ENCODE measurements at regions not wholly inside any gene's neighbourhood (a gene's known extent, or its start where the extent isn't known, plus 50 kb on each side); places are given as distances from the start of the nearest gene placed in this dataset.

DNA sequence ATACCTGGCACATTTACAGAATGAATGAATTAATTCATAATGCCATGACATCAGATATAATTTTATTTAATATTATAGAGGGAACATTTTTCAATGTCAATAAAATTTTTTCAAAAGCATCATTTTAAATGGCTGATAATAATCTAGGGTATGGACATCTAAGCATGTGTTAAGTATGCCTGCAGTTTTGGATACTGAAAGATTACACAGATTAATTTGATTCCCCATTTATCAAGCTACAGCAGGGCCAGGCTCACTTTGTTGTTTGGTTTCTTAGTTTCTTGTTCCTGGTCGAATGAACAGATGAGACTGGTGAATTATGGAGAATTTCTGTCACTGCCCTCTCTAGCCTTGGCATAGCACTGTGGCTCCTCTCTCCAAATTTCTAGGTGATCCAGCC, 72.4 kb upstream of the E2F8 start:
- TF ChIP-seq, protein P1, sequence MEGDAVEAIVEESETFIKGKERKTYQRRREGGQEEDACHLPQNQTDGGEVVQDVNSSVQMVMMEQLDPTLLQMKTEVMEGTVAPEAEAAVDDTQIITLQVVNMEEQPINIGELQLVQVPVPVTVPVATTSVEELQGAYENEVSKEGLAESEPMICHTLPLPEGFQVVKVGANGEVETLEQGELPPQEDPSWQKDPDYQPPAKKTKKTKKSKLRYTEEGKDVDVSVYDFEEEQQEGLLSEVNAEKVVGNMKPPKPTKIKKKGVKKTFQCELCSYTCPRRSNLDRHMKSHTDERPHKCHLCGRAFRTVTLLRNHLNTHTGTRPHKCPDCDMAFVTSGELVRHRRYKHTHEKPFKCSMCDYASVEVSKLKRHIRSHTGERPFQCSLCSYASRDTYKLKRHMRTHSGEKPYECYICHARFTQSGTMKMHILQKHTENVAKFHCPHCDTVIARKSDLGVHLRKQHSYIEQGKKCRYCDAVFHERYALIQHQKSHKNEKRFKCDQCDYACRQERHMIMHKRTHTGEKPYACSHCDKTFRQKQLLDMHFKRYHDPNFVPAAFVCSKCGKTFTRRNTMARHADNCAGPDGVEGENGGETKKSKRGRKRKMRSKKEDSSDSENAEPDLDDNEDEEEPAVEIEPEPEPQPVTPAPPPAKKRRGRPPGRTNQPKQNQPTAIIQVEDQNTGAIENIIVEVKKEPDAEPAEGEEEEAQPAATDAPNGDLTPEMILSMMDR (IDR thresholded peaks at IDR 0.05; ENCODE audit: insufficient read depth, low read length), result no peak
- H3K4me3 ChIP-seq (ENCODE audit: low read depth, low read length), result no peak overlapping the region
- DNase-seq (ENCODE audit: low read depth), result no peak

DNA sequence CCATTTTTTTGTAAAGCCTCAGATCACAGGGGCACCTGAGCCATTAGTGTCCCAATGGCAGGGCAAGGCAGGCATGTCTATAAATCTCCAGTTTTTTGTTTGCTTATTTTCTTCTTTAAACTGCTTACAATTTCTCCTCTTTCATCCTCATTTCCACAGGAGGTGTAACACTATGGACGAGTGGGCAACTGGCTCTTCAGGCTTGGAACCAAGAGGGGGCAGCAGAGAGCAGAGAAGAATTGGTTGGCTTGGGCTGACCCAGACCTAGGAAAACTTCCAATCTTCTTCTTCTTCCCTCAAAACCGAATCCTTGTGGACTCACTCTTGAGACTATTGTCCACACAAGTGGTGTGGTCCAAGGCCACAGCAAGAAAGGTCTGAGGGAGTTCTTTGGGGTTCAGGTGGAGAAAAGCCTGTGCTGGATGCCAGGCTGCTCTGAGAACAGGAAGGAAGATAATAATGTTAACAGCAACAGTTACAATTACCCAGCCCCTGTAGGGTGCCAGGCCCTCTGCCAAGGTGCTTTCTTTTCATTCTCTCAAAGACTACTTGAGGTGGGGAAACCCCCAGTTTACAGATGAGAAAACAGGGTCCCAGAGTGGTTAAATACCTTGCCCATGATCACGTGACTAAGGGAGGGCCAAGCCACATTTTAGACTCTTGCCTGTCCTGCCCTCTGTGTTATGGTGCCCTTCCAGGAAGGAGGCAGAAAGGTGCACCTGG, 70.7 kb upstream of the E2F8 start:
- H3K4me3 ChIP-seq (ENCODE audit: low read depth, low read length), result no peak overlapping the region
- TF ChIP-seq, protein P1 (IDR thresholded peaks at IDR 0.05; ENCODE audit: insufficient read depth, low read length), result peak; percentile 95
- DNase-seq (ENCODE audit: low read depth), result peak; percentile 76

DNA sequence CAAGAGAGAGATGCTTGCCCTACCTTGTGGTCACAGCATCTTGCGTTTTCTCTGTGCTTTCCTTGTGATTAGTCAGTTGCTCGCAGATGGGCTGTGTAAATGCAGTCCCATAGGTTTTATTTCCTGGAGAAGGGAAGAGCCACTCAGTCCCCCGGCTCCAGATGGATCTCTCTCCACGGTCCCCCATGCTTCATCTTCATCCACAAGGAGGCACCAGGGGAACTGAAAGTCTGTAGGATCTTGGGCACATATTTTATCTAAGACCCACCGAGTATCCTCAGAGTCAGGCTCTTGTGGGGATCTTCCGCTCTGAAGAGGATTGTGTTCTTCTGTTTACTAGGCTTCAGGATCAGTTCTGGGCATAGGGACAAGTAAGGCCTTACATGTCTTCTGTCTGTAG, 66.8 kb upstream of the E2F8 start:
- DNase-seq (ENCODE audit: low read depth), result no peak
- no peak overlapping the region for H3K4me3 ChIP-seq (ENCODE audit: low read depth, low read length)
- TF ChIP-seq, protein P1 (IDR thresholded peaks at IDR 0.05; ENCODE audit: insufficient read depth, low read length), result no peak

DNA sequence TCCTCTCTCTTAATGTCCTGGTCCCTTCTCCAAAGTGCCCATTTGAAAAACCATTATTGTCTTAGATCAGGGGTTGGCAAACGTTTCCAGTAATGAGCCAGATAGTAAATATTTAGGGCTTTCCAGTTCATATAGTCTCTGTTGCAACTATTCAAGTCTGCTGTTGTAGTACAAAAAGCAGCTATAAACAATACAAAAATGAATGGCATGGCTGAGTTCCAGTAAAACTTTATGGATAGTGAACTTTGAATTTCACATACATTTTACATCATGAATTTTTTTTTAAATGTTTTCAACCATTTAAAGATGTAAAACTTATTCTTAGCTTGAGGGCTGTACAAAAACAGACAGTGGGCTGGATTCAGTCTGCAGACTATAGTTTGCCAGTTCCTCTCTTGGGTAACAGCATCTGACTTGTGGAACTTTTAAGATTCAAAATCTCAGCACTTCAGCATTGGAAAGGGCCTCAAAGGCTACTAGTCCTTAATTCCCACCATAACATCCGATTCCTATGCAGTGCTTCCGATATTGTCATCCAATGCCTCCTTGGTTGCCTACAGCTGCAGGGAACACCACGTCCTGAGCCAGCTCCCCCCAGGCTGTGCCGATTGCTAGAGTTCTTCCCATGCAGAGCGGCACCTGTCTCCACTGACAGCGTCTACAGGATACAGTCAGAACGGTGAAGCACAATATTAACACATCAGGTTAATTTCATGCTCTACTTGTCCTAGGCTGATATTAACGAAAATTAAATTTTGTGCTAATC, 65.6 kb upstream of the E2F8 start:
- TF ChIP-seq, protein P1 (IDR thresholded peaks at IDR 0.05; ENCODE audit: insufficient read depth, low read length), result no peak
- H3K4me3 ChIP-seq (ENCODE audit: low read depth, low read length), result no peak overlapping the region
- DNase-seq (ENCODE audit: low read depth), result no peak

- DNase-seq (ENCODE audit: low read depth), result no peak
- H3K4me3 ChIP-seq (ENCODE audit: low read depth, low read length), result no peak overlapping the region
- TF ChIP-seq, protein P1 (IDR thresholded peaks at IDR 0.05; ENCODE audit: insufficient read depth, low read length), result no peak
Observed at GRCh38 chr11:19301361-19301760, 60.6 kb upstream of the E2F8 start.

DNA sequence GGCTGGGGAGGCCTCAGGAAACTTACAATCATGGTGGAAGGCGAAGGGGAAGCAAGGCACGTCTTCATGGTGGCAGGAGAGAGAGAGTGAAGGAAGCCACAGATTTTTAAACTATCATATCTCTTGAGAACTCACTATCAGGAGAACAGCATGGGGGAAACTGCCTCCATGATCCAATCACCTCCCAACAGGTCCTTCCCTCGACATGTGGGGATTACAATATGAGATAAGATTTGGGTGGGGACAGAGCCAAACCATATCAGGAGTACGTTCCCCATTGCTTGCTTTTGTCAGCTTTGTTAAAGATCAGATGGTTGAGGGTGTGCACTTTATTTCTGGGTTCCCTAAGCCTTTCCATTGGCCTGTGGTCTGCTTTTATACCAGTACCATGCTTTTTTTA, 53.7 kb upstream of the E2F8 start:
- no peak overlapping the region for H3K4me3 ChIP-seq (ENCODE audit: low read depth, low read length)
- no peak for DNase-seq (ENCODE audit: low read depth)
- TF ChIP-seq, protein P1 (IDR thresholded peaks at IDR 0.05; ENCODE audit: insufficient read depth, low read length), result no peak
